OCI-LY7 (cell line): ENCODE measurements at regions not wholly inside any gene's neighbourhood (a gene's known extent, or its start where the extent isn't known, plus 50 kb on each side); places are given as distances from the start of the nearest gene placed in this dataset.

ENCODE experiments used
- BruUV-seq: library from RNA; stranded (reverse); fragments of 400-500 nt; replicated peaks from 2 replicates; lab custom pipeline; 2021; lab: Mats Ljungman, UMichigan
- CTCF ChIA-PET: fragments of 300-600 bp; sonication (Branson Sonifier 250); formaldehyde crosslinking; loops from one replicate; lab custom pipeline; 2022; ENCODE audit warnings: antibody characterized with exemption; ENCODE audit not compliant: unreplicated experiment; lab: Charles Lee
- POLR2A ChIA-PET: fragments of 300-600 bp; sonication (Branson Sonifier 250); formaldehyde crosslinking; loops from one replicate; lab custom pipeline; 2022; ENCODE audit warnings: antibody characterized with exemption; lab: Charles Lee
- DNase-seq: peaks from one replicate; pipeline ENCODE4 v3.0.0-alpha.2; 2015; ENCODE audit warnings: low spot score
- H2AFZ ChIP-seq: fragments of 200-600 bp; sonication (generic), shearing (Covaris generic); 2 replicates; pipeline ENCODE4 v1.6.1; 2014; ENCODE audit warnings: mild to moderate bottlenecking, antibody characterized with exemption, low read length, moderate library complexity
- H3K27ac ChIP-seq: fragments of 200-600 bp; sonication (generic); 2 replicates; pipeline ENCODE4 v1.5.1; 2014; ENCODE audit warnings: mixed run types, low read depth, mild to moderate bottlenecking, moderate library complexity, low read length, inconsistent platforms; ENCODE audit not compliant: poor library complexity, severe bottlenecking
- H3K36me3 ChIP-seq: fragments of 200-600 bp; sonication (generic); 2 replicates; pipeline ENCODE4 v1.6.1; 2014; ENCODE audit warnings: mild to moderate bottlenecking, antibody characterized with exemption, low read length, moderate library complexity, mixed read lengths; ENCODE audit not compliant: insufficient read depth
- H3K4me1 ChIP-seq: fragments of 200-600 bp; sonication (generic); 2 replicates; pipeline ENCODE4 v1.5.1; 2014; ENCODE audit warnings: mild to moderate bottlenecking, low read length; ENCODE audit not compliant: insufficient read depth, poor library complexity, severe bottlenecking
- H3K4me2 ChIP-seq: fragments of 200-600 bp; sonication (generic); 2 replicates; pipeline ENCODE4 v1.6.1; 2014; ENCODE audit warnings: mild to moderate bottlenecking, low read length
- H3K4me3 ChIP-seq: fragments of 200-600 bp; sonication (generic); 2 replicates; pipeline ENCODE4 v1.5.1; 2014; ENCODE audit warnings: mild to moderate bottlenecking, low read depth, low read length; ENCODE audit not compliant: poor library complexity, severe bottlenecking
- H3K79me2 ChIP-seq: fragments of 200-600 bp; sonication (generic); 2 replicates; pipeline ENCODE4 v1.6.1; 2016; ENCODE audit warnings: low read depth, mild to moderate bottlenecking, low read length, moderate library complexity, mixed read lengths; ENCODE audit not compliant: insufficient read depth
- H3K9me2 ChIP-seq: fragments of 200-600 bp; sonication (generic); 2 replicates; pipeline ENCODE4 v1.6.1; 2016; ENCODE audit warnings: mild to moderate bottlenecking, low read length, mixed read lengths; ENCODE audit not compliant: insufficient read depth
- H3K9me3 ChIP-seq: fragments of 200-600 bp; sonication (generic); 2 replicates; pipeline ENCODE4 v1.6.1; 2014; ENCODE audit warnings: mild to moderate bottlenecking, mixed run types, low read length, mixed read lengths
- H4K20me1 ChIP-seq: fragments of 200-600 bp; sonication (generic); 2 replicates; pipeline ENCODE4 v1.6.1; 2014; ENCODE audit warnings: mild to moderate bottlenecking, antibody characterized with exemption, low read length, moderate library complexity, mixed read lengths; ENCODE audit not compliant: insufficient read depth
- EZH2phosphoT487 ChIP-seq: fragments of 200-600 bp; sonication (generic); IDR thresholded peaks from 2 replicates; pipeline ENCODE4 v1.6.1; 2018; ENCODE audit warnings: low read depth, borderline replicate concordance, mild to moderate bottlenecking, mixed run types, antibody characterized with exemption, low read length, moderate library complexity, mixed read lengths
- intact Hi-C: fragments of 100-400 bp; cut with micrococcal nuclease; formaldehyde crosslinking; loops from one replicate; pipeline ENCODE4 v1.10.0; 2022; ENCODE audit not compliant: unreplicated experiment
- TF ChIP-seq, protein P1 (sequence below): fragments of 200-600 bp; sonication (generic); conservative IDR thresholded peaks from 2 replicates; pipeline ENCODE4 v1.5.1; 2014; ENCODE audit warnings: mild to moderate bottlenecking, antibody characterized with exemption, low read length, moderate library complexity, mixed read lengths

GRCh38 chr7:69450456-69450855 lies 147.8 kb upstream of the AUTS2 start:
- intact Hi-C loops, result no loop called here
- H2AFZ ChIP-seq, result no peak overlapping the region
- no peak for DNase-seq
- H3K27ac ChIP-seq, result no peak overlapping the region
- H3K79me2 ChIP-seq, result no peaks in the 10 kb centered on the region
- POLR2A ChIA-PET, result no interaction called here
- no TSS peak for BruUV-seq
- TF ChIP-seq, protein P1, sequence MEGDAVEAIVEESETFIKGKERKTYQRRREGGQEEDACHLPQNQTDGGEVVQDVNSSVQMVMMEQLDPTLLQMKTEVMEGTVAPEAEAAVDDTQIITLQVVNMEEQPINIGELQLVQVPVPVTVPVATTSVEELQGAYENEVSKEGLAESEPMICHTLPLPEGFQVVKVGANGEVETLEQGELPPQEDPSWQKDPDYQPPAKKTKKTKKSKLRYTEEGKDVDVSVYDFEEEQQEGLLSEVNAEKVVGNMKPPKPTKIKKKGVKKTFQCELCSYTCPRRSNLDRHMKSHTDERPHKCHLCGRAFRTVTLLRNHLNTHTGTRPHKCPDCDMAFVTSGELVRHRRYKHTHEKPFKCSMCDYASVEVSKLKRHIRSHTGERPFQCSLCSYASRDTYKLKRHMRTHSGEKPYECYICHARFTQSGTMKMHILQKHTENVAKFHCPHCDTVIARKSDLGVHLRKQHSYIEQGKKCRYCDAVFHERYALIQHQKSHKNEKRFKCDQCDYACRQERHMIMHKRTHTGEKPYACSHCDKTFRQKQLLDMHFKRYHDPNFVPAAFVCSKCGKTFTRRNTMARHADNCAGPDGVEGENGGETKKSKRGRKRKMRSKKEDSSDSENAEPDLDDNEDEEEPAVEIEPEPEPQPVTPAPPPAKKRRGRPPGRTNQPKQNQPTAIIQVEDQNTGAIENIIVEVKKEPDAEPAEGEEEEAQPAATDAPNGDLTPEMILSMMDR, result no peak
- TF ChIP-seq EZH2phosphoT487, result no peak
- H3K4me1 ChIP-seq, result no peaks in the 10 kb centered on the region
- H4K20me1 ChIP-seq, result no peaks in the 10 kb centered on the region
- CTCF ChIA-PET, result no interaction called here
- no peaks in the 10 kb centered on the region for H3K9me2 ChIP-seq
- H3K36me3 ChIP-seq, result no peaks in the 10 kb centered on the region
- H3K4me3 ChIP-seq, result no peak overlapping the region
- no peak overlapping the region for H3K4me2 ChIP-seq
- H3K9me3 ChIP-seq, result no peaks in the 10 kb centered on the region

GRCh38 chr7:69451715-69452114 lies 146.6 kb upstream of the AUTS2 start:
- POLR2A ChIA-PET, result no interaction called here
- H3K36me3 ChIP-seq, result no peaks in the 10 kb centered on the region
- H4K20me1 ChIP-seq, result no peaks in the 10 kb centered on the region
- H2AFZ ChIP-seq, result no peak overlapping the region
- BruUV-seq, result no TSS peak
- DNase-seq, result no peak
- H3K9me2 ChIP-seq, result no peaks in the 10 kb centered on the region
- no peaks in the 10 kb centered on the region for H3K4me1 ChIP-seq
- H3K4me3 ChIP-seq, result no peak overlapping the region
- TF ChIP-seq, protein P1, result no peak
- TF ChIP-seq EZH2phosphoT487, result no peak
- intact Hi-C loops, result no loop called here
- H3K79me2 ChIP-seq, result no peaks in the 10 kb centered on the region
- no peak overlapping the region for H3K27ac ChIP-seq
- H3K4me2 ChIP-seq, result no peak overlapping the region
- CTCF ChIA-PET, result no interaction called here
- H3K9me3 ChIP-seq, result no peaks in the 10 kb centered on the region

GRCh38 chr7:69452797-69453196 lies 145.5 kb upstream of the AUTS2 start:
- DNase-seq, result no peak
- CTCF ChIA-PET, result no interaction called here
- Histone ChIP-seq H3K4me1 (no peaks in the 10 kb centered on the region), H4K20me1 (no peaks in the 10 kb centered on the region), H3K27ac (no peak overlapping the region), H3K4me3 (no peak overlapping the region), H3K36me3 (no peaks in the 10 kb centered on the region), H3K9me2 (no peaks in the 10 kb centered on the region), H3K79me2 (no peaks in the 10 kb centered on the region), H2AFZ (no peak overlapping the region), H3K4me2 (no peak overlapping the region), H3K9me3 (no peaks in the 10 kb centered on the region)
- intact Hi-C loops, result no loop called here
- no TSS peak for BruUV-seq
- POLR2A ChIA-PET, result interaction anchor here (0.7 kb wide), 1 partner anchor 186 kb away, joined by 7 read pairs; no protein-coding TSS in a partner anchor
- no peak for TF ChIP-seq EZH2phosphoT487
- TF ChIP-seq, protein P1, result no peak
